H9 (cell line): ENCODE measurements at regions not wholly inside any gene's neighbourhood (a gene's known extent, or its start where the extent isn't known, plus 50 kb on each side); places are given as distances from the start of the nearest gene placed in this dataset.

Source experiments
- DNase-seq: peaks from one replicate; pipeline ENCODE4 v3.0.0-alpha.2; 2017
- H2AFZ ChIP-seq: one replicate; pipeline ENCODE4 v1.6.1; 2013; ENCODE audit warnings: mild to moderate bottlenecking, low read length, control low read depth, moderate library complexity
- H2AK5ac ChIP-seq: 2 replicates; pipeline ENCODE4 v1.6.1; 2013; ENCODE audit warnings: low read length, control low read depth, mixed read lengths; ENCODE audit not compliant: insufficient read length
- H2BK120ac ChIP-seq: one replicate; pipeline ENCODE4 v1.6.1; 2013; ENCODE audit warnings: low read depth, mild to moderate bottlenecking, low read length, control low read depth, inconsistent platforms; ENCODE audit not compliant: poor library complexity, severe bottlenecking
- H2BK12ac ChIP-seq: 2 replicates; pipeline ENCODE4 v1.6.1; 2013; ENCODE audit warnings: low read length, control low read depth, mixed read lengths, low read depth; ENCODE audit not compliant: insufficient read length
- H2BK15ac ChIP-seq: 2 replicates; pipeline ENCODE4 v1.6.1; 2013; ENCODE audit warnings: low read depth, low read length, control low read depth
- H2BK20ac ChIP-seq: one replicate; pipeline ENCODE4 v1.6.1; 2013; ENCODE audit warnings: low read depth, mild to moderate bottlenecking, low read length, control low read depth, inconsistent platforms; ENCODE audit not compliant: poor library complexity, severe bottlenecking
- H2BK5ac ChIP-seq: 2 replicates; pipeline ENCODE4 v1.6.1; 2013; ENCODE audit warnings: low read length, control low read depth, mixed read lengths; ENCODE audit not compliant: insufficient read length
- H3K14ac ChIP-seq: 2 replicates; pipeline ENCODE4 v1.6.1; 2013; ENCODE audit warnings: low read length, control low read depth; ENCODE audit not compliant: insufficient read depth
- H3K18ac ChIP-seq: 2 replicates; pipeline ENCODE4 v1.6.1; 2013; ENCODE audit warnings: low read depth, mild to moderate bottlenecking, mixed read lengths, low read length, control low read depth; ENCODE audit not compliant: insufficient read length
- H3K23ac ChIP-seq: 2 replicates; pipeline ENCODE4 v1.6.1; 2013; ENCODE audit warnings: low read length, control low read depth, mixed read lengths, low read depth; ENCODE audit not compliant: insufficient read length
- H3K23me2 ChIP-seq: 2 replicates; pipeline ENCODE4 v1.6.1; 2013; ENCODE audit warnings: low read depth, mild to moderate bottlenecking, mixed read lengths, low read length, control low read depth; ENCODE audit not compliant: insufficient read length, poor library complexity, severe bottlenecking
- H3K27ac ChIP-seq: 2 replicates; pipeline ENCODE4 v1.5.1; 2013; ENCODE audit warnings: low read length, control low read depth, mixed read lengths, low read depth; ENCODE audit not compliant: insufficient read length
- H3K27me3 ChIP-seq: 2 replicates; pipeline ENCODE4 v1.6.1; 2013; ENCODE audit warnings: low read length, control low read depth, inconsistent platforms; ENCODE audit not compliant: insufficient read depth
- H3K4ac ChIP-seq: 2 replicates; pipeline ENCODE4 v1.6.1; 2013; ENCODE audit warnings: low read depth, mild to moderate bottlenecking, control low read depth, inconsistent platforms, low read length, moderate library complexity
- H3K4me1 ChIP-seq: 2 replicates; pipeline ENCODE4 v1.6.1; 2013; ENCODE audit warnings: low read length, control low read depth, inconsistent platforms; ENCODE audit not compliant: insufficient read depth
- H3K4me2 ChIP-seq: 2 replicates; pipeline ENCODE4 v1.6.1; 2013; ENCODE audit warnings: low read length, control low read depth, mixed read lengths; ENCODE audit not compliant: insufficient read length, insufficient read depth
- H3K56ac ChIP-seq: 2 replicates; pipeline ENCODE4 v1.6.1; 2013; ENCODE audit warnings: low read depth, mild to moderate bottlenecking, mixed read lengths, low read length, control low read depth; ENCODE audit not compliant: insufficient read length
- H3K79me1 ChIP-seq: 2 replicates; pipeline ENCODE4 v1.6.1; 2013; ENCODE audit warnings: low read depth, mild to moderate bottlenecking, moderate library complexity, low read length, control low read depth, inconsistent platforms; ENCODE audit not compliant: insufficient read depth, poor library complexity, severe bottlenecking
- H3K79me2 ChIP-seq: 2 replicates; pipeline ENCODE4 v1.6.1; 2013; ENCODE audit warnings: low read length, control low read depth, inconsistent platforms; ENCODE audit not compliant: insufficient read depth
- H3K9ac ChIP-seq: 2 replicates; pipeline ENCODE4 v1.6.1; 2013; ENCODE audit warnings: low read length, control low read depth, mixed read lengths; ENCODE audit not compliant: insufficient read length; ENCODE audit errors: extremely low read depth
- H3K9me3 ChIP-seq: one replicate; pipeline ENCODE4 v1.6.1; 2013; ENCODE audit warnings: low read depth, low read length, inconsistent platforms; ENCODE audit not compliant: control insufficient read depth
- H3T11ph ChIP-seq: one replicate; pipeline ENCODE4 v1.6.1; 2013; ENCODE audit warnings: mild to moderate bottlenecking, low read length, control low read depth, inconsistent platforms
- H4K20me1 ChIP-seq: one replicate; pipeline ENCODE4 v1.6.1; 2013; ENCODE audit not compliant: control insufficient read depth, insufficient read length, insufficient read depth
- H4K5ac ChIP-seq: 2 replicates; pipeline ENCODE4 v1.6.1; 2013; ENCODE audit warnings: low read depth, mild to moderate bottlenecking, mixed read lengths, low read length, control low read depth; ENCODE audit not compliant: insufficient read length
- H4K8ac ChIP-seq: replicated peaks from 2 replicates; pipeline ENCODE4 v1.6.1; 2013; ENCODE audit warnings: low read length, control low read depth, mixed read lengths, low read depth; ENCODE audit not compliant: insufficient read length
- H4K91ac ChIP-seq: 2 replicates; pipeline ENCODE4 v1.6.1; 2013; ENCODE audit warnings: low read depth, mild to moderate bottlenecking, moderate library complexity, mixed read lengths, low read length, control low read depth; ENCODE audit not compliant: insufficient read length
- H3K27ac Mint-ChIP-seq, 3 experiments: 2 replicates in 2 of 3; 3 replicates in 1 of 3; pipeline ENCODE4 v1.8.0; 2020 to 2021; ENCODE audit warnings: mixed read lengths in 3 of 3, mild to moderate bottlenecking in 1 of 3, moderate library complexity in 1 of 3
- H3K27me3 Mint-ChIP-seq: 2 replicates; pipeline ENCODE4 v1.8.0; 2021; ENCODE audit warnings: low read depth, mild to moderate bottlenecking, moderate library complexity, mixed read lengths
- H3K36me3 Mint-ChIP-seq, 3 experiments: 2 replicates in 2 of 3; 3 replicates in 1 of 3; pipeline ENCODE4 v1.8.0; 2020 to 2021; ENCODE audit warnings: low read depth in 3 of 3, mixed read lengths in 3 of 3; ENCODE audit not compliant: insufficient read depth in 1 of 3
- H3K4me1 Mint-ChIP-seq, 2 experiments: 2 replicates each; pipeline ENCODE4 v1.8.0; 2020; ENCODE audit warnings: mixed read lengths in 2 of 2
- H3K4me3 Mint-ChIP-seq, 2 experiments: 2 replicates in 1 of 2; 3 replicates in 1 of 2; pipeline ENCODE4 v1.8.0; 2020 to 2021; ENCODE audit warnings: mild to moderate bottlenecking in 2 of 2, mixed read lengths in 2 of 2, moderate library complexity in 1 of 2
- H3K9me3 Mint-ChIP-seq, 2 experiments: 2 replicates in 1 of 2; 3 replicates in 1 of 2; pipeline ENCODE4 v1.8.0; 2020; ENCODE audit warnings: mild to moderate bottlenecking in 2 of 2, mixed read lengths in 2 of 2, moderate library complexity in 1 of 2
- CTCF ChIP-seq: fragments of 200-600 bp; sonication (generic); conservative IDR thresholded peaks from 3 replicates; pipeline ENCODE4 v1.8.0; 2021; ENCODE audit warnings: antibody characterized with exemption, mild to moderate bottlenecking
- WGBS: extraction: QIAGEN DNeasy Blood & Tissue Kit; methylation state at CpG from one replicate; pipeline ENCODE4 v1.1.7; 2013; ENCODE audit warnings: missing lambda C conversion rate, low lambda C conversion rate, mixed read lengths; ENCODE audit not compliant: insufficient read length; ENCODE audit errors: extremely low coverage; 5-methylcytosine and 5-hydroxymethylcytosine counted together

GRCh38 chr5:90224342-90224741, 185.2 kb downstream of the CETN3 start:
- Histone ChIP-seq H2AK5ac (no peak overlapping the region), H2BK20ac (no peak overlapping the region), H3K4me1 (no peaks in the 10 kb centered on the region), H3K56ac (no peak overlapping the region), H2BK15ac (no peak overlapping the region), H4K91ac (no peak overlapping the region), H2BK5ac (no peak overlapping the region), H3K14ac (no peak overlapping the region), H3K18ac (no peak overlapping the region), H3T11ph (no peak overlapping the region), H3K4me2 (no peak overlapping the region), H3K23me2 (no peaks in the 10 kb centered on the region), H2BK12ac (no peak overlapping the region), H3K9me3 (no peaks in the 10 kb centered on the region), H3K4ac (no peak overlapping the region), H3K9ac (no peak overlapping the region), H2BK120ac (no peak overlapping the region), H3K27me3 (no peaks in the 10 kb centered on the region), H4K20me1 (no peaks in the 10 kb centered on the region), H3K79me2 (no peaks in the 10 kb centered on the region), H3K23ac (no peak overlapping the region), H4K5ac (no peak overlapping the region), H2AFZ (no peak overlapping the region), H3K79me1 (no peaks in the 10 kb centered on the region), H4K8ac (no peak overlapping the region), H3K27ac (no peak overlapping the region)
- DNase-seq, result no peak
- no peaks in the 10 kb centered on the region for H3K4me1 Mint-ChIP-seq
- H3K9me3 Mint-ChIP-seq, result no peaks in the 10 kb centered on the region
- H3K27ac Mint-ChIP-seq, result no peak overlapping the region
- no peaks in the 10 kb centered on the region for H3K36me3 Mint-ChIP-seq
- H3K4me3 Mint-ChIP-seq, result no peak overlapping the region
- H3K27me3 Mint-ChIP-seq, result no peaks in the 10 kb centered on the region; the same call in 1 of the 2 replicates
- TF ChIP-seq CTCF, result no peak
- WGBS, result no CpG with 5 or more reads among the region's 1 CpG
